HT1080 (cell line): ENCODE measurements at regions not wholly inside any gene's neighbourhood (a gene's known extent, or its start where the extent isn't known, plus 50 kb on each side); places are given as distances from the start of the nearest gene placed in this dataset.
"Not testable (repeated sequence)": the region's sequence is repeated elsewhere in the genome, so short reads cannot be mapped to it uniquely, and the experiment has no call there.

ENCODE experiments used
- DNase-seq: peaks from one replicate; pipeline ENCODE4 v3.0.0-alpha.2; 2015; ENCODE audit warnings: low read depth

GRCh38 chr4:188282471-188283232 is 143.4 kb downstream of the TRIML1 start:
- no peak for DNase-seq

- DNase-seq, result no peak
Observed at GRCh38 chr4:188287169-188287894, 148.1 kb downstream of the TRIML1 start.

- DNase-seq, result no peak
Observed at GRCh38 chr4:188289531-188290125, 150.4 kb downstream of the TRIML1 start.

GRCh38 chr4:188295899-188296298 is 156.7 kb downstream of the TRIML1 start:
- DNase-seq, result peak; percentile 55

- DNase-seq, result peak; percentile 12
Observed at GRCh38 chr4:188296331-188296730, 157.1 kb downstream of the TRIML1 start.

- DNase-seq, result peak; percentile 60
Observed at GRCh38 chr4:188297873-188298272, 158.6 kb downstream of the TRIML1 start.

- DNase-seq, result no peak
Observed at GRCh38 chr4:188299161-188299560, 159.9 kb downstream of the TRIML1 start.

GRCh38 chr4:188300385-188300784 is 161.1 kb downstream of the TRIML1 start:
- DNase-seq, result no peak

GRCh38 chr4:188305690-188306089 is 166.4 kb downstream of the TRIML1 start:
- no peak for DNase-seq

- DNase-seq, result no peak
Observed at GRCh38 chr4:188307591-188307990, 168.3 kb downstream of the TRIML1 start.

- no peak for DNase-seq
Observed at GRCh38 chr4:188308142-188308541, 168.9 kb downstream of the TRIML1 start.

GRCh38 chr4:188316391-188316790 is 177.2 kb downstream of the TRIML1 start:
- DNase-seq, result no peak

- DNase-seq, result no peak
Observed at GRCh38 chr4:188328966-188329365, 189.7 kb downstream of the TRIML1 start.

- no peak for DNase-seq
Observed at GRCh38 chr4:188329521-188329920, 190.3 kb downstream of the TRIML1 start.

GRCh38 chr4:188332265-188332664 is 193.0 kb downstream of the TRIML1 start:
- DNase-seq, result no peak

- DNase-seq, result no peak
Observed at GRCh38 chr4:188336891-188337290, 197.7 kb downstream of the TRIML1 start.

- no peak for DNase-seq
Observed at GRCh38 chr4:188341428-188341827, 202.2 kb downstream of the TRIML1 start.

GRCh38 chr4:188346171-188346809 is 207.0 kb downstream of the TRIML1 start:
- DNase-seq, result no peak

GRCh38 chr4:188347339-188347738 is 208.1 kb downstream of the TRIML1 start:
- DNase-seq, result no peak

- not testable (repeated sequence) for DNase-seq
Observed at GRCh38 chr4:188349569-188349968, 210.3 kb downstream of the TRIML1 start.

GRCh38 chr4:188363196-188363595 is 224.0 kb downstream of the TRIML1 start:
- no peak for DNase-seq

GRCh38 chr4:188370777-188371176 is 231.5 kb downstream of the TRIML1 start:
- no peak for DNase-seq
